ENCODE measurements at regions not wholly inside any gene's neighbourhood (a gene's known extent, or its start where the extent isn't known, plus 50 kb on each side); places are given as distances from the start of the nearest gene placed in this dataset.

DNA sequence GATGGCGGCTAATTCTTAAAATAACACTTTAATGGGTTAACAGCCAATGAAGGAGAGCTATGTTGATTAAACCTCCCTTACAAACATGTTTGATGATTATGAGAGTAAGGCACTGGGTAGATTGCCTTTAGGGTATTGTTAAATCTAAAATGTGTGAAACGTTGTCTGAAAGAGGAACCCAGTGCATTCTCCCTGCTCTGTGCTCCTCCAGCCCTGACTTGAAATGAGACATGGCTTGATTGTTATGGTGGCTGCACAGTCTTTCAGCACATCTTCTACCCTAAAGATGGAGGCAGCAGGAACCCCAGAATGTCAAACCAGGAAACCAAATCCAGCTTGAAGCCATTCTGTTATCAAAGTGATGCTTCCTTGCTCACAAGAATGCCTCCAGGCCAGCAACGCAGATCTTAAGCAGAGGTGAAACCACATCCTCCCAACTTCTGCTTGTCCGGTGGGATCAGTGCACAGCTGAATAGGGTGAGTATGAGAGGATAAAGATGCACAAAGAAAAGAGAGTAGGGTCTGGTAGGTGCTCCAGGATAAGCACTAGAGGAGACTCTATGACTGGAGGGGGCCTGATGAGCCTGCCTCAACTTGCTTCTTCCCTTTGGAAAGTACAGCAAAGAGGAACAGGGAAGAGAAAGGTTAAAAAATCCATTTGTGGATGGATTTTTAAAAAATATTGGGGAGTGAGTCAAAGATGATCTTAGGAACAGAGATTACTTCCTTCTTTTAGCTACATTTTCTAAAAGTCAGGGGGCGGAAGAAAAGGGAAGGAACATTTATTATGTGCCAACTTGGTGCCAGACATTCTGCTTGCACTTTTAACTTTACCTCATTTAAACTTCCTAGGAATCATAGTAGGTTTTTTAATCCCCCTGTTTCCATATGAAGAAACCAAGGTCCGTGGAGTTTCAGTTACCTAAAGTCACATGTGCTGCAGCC is 523.0 kb downstream of the TXNL1 start:
- DNase-seq: no peak

DNA sequence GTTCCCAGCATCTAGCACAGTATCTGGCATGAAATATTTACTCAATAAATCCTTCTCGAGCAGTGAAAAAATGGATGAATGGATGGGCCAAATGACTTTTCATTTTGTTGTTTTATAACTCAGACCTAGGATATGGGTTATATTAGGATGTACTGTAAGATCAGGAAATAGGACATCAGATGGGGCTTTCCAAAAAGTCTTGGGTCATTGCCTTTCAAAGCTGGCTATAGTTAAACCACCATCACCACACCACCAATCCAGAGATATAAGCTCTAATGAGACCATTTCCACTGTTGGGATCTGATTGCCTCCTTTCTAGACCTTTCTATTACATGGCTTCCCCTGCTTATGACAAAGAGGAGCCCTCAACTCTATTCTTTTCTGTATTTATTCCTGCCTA is 525.0 kb upstream of the TCF4 start:
- DNase-seq: no peak

DNA sequence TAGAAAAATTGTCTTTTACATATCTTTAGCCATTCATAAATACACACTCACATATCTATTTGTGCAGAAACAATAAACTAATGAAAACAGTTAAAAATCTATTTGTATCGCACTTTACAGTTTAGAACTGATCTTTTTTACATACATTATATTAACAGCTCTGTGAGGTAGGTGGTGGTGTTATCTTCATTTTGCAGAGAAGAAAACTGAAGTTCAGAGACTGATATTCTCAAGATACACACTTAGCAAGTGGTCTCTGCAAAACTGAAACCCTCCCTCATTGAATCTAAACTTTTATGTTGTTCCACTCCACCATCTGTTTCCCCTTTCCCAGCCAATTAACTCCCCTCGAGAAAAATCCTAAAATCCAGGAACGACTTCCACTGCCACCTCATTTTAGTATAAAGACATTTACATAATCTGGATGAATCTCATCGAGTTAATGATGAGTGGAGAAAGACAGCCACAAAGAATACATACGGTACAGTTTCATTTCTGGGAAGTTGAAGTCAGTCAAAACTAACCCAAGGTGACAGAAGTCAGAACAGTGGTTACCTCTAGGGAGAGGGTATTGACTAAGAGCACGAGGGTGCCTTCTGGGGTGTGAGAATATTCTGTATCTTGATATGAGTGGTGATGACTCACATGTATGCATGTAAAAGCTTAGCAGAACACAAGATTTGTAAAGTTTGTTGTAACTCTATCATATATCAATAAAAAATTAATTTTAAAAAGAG is 524.2 kb upstream of the TCF4 start:
- peak; percentile 33 for DNase-seq

DNA sequence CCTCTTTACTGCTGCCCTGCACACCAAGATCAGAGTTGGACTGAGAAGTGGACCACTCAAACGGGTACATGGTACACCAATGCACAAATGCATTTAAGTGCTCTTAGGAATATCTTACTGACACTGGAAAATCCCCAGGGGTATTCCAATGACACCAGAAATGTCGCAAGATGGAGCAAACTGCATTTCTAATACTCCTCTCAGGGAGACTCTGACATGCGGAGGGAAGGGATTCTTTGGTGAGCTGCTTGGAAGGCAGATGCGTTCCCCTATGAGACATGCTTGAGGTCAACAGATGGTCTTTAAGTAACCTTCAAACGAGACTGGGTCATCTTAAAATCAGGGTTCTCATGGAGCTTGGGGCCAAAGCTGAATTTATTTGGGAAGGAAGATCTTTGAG is 521.8 kb upstream of the TCF4 start:
- DNase-seq: no peak

DNA sequence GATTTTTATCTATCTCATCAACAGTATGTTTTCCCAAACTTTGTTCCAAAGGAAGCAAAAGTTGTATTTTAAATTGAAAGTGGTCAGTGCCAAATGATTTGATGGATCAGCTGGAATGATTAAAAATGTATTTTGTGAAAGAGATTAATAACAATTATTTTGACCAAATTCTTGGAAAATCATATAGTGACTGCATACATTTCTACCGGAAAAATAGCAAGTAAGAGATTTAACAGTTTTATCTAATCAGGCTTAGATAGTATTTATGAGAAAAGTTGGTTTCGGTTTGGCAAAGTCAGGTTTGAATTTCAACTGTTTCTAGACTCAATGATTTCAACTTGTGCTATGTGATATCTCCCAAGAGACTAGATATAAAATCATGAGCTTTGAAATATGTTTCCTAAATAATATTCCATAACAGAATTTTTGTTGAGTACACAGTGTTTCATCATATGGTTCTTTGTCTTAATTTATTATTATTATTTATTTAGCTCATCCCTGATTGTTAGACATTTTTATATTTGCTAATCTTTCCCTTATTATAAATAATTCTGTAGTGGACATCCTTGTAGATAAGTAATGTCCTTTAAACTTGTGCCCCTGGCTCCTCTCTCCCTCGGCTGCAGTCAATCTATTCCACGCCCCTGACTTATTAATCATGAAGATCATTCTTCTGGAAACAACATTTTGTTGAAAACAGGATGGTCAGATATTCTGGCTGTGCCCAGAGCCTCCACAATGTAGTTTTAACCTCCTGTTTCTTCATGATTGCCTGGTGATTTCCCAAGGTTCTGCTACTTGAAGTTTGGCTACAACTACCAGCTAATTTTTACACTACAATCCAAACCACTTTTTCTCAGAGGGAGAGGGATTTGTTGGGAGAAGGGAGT is 520.7 kb upstream of the TCF4 start:
- DNase-seq: no peak

DNA sequence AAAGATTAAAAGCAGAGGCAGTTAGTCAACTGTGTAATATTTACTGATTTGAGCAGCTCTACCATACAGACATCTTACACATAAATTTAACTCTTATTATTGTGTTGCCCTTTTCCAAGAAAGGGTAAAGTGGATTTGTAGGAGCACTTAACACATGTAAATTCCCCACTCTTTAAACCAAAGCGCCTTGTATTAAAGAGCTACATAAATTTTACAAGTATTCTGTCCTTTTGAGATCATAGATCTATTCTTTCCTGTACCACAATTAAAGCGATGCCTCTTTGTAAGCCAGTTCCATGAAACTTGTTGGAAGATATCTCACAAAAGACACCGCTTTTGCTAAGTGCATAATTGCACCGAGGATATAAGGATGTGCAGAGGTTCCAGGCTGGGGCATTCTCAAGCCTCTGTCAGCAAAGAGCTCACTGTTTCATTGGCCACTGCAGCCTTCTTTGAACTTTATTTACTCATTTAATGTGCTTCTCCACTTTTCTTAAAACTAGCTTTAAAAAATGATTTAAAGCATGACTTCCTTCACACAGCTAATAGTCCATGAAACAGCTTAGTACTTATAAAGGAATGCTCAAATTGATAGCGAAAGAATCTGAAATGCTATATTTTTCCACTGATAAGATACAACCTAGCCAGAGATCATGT is 520.0 kb upstream of the TCF4 start:
- no peak for DNase-seq

DNA sequence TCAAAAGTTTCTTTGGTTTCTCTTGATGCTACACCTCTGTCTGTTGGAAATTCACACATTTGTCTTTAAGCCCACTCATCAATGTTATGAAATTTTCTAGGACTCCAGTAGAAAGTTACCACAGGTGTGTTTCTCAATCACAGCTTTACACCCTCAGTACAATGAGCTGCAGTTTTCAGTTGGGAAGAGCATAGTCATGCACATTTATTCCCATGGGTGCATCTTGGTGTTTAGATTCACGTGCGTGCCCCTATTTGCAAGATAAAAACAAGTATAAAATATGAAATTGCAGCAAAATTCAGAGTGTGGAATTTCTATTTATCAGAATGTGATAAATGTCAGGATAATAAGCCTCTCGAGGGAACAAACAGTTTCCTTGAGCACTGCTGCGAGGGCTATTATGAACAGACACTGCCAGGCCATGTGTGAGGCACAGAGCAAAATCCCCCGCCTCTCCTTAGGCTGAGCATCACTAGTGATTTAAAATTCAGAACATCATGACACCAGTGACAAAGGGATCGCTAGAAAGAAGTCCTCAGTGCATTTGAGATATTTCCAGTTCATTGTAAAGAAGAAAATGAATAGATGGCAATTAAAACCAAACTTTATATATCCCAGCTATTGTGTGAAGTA is 512.2 kb upstream of the TCF4 start:
- DNase-seq: no peak

DNA sequence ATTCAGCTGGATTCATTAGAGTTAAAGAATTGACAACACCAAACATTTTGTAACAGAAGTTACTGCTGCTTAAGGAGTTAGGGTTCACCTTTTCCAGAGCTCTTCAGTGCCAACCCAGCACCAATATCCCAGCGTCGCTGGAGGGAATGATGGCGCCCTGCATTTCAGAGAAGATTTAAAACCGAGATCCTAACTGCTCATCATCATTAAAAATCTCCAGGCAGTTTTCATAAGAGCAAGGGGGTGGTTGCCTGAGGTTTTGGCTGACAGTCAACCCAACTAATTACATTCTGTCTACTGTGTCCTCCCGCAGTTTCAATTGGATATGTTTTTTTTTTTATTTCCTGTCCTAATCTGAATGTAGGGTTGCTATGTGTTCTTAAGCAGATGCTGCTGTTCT is 509.6 kb upstream of the TCF4 start:
- no peak for DNase-seq

DNA sequence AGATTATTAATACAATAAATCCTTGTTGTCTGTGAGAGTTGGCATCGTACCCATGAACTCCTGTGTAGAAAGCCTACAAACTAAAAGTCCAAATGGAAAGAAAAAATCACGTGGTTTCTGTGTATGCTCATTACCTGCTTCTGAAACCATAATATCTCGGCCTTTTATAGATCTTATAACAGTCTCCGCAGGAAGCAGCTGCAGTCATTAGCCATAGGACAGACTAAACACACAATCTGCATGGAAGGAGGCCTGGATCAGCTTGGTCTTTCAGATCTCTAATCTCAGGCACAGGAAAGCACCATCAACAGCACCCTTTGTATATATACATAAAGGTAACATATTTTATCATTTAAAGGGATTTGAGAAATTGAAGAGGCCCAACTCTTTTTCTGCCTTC is 508.9 kb upstream of the TCF4 start:
- DNase-seq: no peak

DNA sequence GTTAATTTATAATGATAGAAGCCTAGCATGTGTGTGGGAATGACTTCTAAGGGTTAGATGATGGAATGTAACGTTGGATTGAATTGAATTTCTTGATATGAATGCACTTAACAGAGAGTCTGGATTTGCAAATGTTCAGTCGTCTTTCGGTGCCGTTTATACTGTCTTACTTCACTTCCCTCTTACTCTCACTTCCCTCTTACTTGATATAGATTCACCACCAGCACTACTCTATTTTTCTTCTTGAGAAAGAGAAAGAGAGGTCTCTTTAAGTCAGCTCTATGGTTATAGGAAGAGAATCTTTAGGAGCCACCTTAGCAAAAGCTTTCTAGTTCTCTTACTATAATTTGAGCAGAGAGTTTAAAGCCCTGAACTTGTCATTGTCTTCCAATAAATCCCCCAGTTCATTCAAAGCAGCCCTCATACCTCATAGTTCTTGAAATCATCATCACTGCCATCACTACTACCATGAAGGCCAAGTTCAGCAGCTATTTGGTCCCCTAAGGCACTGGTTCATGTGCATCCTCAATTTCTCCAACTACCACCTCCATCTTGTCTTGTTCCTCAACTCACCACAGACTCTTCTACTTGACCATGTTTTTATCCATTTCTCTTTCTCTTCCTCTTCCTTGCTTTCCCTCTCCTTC is 501.7 kb upstream of the TCF4 start:
- no peak for DNase-seq

DNA sequence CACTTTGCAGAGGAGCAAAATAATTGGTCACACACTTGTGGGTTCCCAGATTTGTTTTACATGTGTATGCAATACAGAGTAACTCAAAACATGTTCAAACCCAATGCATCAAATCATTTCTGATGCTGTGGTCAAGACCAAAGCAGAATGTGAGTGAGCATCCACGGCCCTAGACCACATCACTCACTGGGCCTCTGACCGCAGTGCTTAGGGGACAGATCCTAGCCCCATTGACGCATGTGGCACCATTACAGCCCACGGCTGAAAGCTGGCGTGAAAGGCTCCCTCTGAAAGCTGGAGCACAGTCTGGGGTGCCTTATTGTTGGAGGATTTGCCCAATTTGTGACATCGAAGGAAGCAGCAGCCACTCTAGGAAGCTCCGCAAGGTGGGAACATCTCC is 498.8 kb upstream of the TCF4 start:
- DNase-seq: no peak

DNA sequence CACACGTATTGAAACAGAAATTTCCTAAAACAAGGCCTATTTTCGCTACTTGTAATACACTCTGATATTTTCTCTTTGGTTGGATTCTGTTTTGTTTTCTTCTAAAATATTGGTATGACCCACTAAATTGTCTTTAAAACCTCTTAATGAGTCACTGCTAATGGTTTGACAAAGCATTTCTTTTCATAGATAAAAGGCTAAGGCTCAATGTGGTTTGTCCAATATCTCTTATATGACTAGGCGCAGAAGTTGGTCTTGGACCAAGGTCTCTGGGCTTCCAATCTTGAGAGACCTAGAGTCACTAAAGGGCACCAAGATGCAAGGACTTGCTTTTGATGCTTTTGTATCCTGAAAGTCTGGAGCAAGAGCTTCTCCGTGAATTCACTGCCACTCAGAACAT is 498.2 kb upstream of the TCF4 start:
- DNase-seq: no peak

DNA sequence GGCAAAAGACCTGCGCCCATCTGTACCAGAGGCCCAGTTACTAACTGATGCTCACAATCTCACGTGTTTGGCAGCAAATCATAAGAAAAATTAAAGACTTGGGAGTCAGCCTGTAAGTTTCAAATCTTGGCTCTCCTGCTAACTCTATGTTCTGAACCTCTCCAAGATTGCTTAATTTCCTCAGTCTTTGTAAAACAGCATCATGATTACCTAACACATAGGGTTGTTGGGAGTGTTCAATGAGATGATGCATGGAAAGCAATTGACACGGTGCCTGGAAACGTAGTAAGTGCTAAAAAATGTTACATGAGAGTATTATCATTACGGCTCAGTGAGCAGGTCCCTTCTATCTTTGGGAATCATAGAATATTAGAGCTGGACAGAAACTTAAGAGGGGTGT is 497.6 kb upstream of the TCF4 start:
- peak; percentile 43 for DNase-seq

DNA sequence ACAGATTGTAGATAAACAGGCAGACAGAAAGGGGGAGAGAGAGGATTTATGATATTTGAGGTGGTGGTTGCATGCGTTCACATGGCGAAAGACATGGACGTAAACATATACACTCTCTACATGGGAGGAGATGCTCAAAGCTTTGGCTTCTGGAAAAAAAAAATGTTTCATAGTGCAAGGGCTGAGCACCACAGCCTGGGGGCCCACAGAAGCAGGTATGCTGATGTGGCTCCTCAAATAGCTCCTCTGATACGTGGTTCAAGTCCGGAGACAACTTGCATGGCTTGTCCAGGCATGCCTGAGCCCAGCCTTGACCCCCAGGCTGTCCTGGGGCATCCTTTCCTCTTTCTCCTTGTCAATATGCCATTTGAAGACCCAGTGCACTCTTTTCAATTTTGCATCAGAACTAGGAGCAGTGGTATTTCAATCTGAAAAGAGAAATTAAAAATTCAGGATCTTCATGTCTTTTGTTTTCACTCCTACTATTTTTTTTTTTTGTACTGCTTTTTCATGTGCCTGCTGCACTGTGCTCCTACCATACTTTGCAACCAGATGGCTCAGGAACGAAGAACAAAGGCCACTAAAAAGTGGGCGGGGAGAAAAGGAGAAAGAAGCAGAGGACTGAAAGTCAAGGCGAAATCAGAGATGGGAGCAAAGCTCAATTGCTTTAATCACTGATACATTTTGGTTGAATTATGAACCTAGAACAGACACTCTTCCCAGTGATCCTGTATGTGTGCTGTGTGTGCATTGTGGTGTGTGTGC is 495.7 kb upstream of the TCF4 start:
- no peak for DNase-seq

DNA sequence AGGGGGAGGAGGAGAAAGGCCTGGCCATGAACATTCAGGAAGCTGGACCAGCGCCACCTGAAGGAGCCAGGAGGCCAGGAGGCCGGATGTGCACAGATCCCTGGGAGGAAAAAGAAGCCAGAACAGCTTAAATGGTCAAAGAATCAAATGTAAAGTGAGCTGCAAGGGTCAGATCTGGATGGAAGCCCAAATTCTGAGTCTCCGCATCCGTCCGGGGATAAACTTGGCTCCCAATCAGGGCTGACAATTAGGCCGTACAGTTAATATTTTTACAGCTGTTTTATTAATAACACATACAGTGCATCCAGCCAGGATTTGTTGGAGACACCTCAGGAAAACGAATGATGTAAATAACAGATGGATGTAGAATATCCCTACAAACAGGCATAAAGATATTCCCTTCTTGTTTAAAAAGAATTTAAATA is 495.1 kb upstream of the TCF4 start:
- no peak for DNase-seq

DNA sequence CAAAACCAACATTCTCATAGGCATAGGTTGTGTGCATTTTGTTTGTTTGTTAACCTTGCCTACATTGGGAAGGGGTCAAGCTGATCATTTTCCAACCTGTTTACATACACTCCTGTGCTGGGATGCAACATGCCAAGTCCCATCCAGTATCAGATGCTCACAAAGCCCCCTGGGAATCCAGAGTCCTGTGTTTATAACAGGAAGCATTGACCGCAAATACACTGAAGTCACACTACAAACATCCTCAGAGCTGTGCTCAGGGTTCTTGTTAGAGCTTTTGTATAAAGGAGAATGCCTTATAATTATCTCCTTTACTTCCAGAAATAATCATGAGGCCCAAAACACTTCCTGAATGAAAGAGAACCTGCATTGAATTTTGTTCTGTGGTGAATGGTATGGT is 488.7 kb upstream of the TCF4 start:
- DNase-seq: no peak

DNA sequence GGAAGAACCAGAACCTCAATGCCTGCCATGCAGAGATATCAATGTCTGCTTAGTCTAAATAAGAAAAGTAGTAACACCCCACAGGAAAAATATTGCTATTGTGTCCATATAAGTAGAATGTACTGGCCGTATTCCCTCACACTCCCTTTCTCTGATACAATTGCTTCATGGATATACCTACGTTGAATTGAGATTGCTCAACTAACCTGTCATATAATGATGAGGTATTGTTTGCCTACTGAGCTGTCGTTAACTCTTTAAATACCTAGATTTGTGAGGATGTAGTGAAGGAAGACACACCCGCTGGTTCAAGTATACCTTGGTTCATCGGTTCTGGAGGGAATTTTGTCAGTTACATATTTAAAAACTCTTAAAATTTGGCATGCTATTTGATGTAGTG is 480.7 kb upstream of the TCF4 start:
- DNase-seq: no peak

DNA sequence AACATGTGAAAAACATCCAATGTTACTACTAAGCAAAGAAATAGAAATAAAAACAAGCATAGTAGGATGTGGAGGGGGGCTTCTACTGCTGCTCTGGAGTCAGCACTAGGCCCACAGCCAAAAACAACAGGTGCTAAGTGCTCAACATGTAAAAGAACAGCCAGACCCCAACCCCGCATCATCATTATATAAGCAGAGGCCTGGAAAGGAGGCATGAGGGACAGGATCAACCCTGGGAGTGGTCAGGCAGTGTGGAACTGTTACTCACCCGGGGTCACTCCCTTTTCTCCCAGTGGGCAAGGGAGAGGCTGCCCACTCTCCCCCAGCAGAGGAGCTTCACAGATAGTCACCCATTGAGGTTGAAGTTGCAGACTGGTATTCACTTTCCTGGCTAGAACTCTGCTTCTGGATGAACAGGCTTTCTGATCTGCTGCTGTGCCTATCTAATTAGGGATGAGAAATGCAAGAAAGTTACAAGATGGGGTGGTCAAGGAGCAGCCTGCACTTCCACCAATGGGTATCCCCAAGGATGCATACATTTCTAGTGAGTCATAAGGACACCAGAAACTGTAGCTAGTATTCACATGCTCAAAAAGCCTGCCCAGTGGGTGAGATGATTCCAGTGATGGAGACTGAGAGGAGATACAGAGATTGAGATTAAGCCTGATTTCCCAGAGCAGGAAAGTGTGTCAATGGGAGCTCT is 480.1 kb upstream of the TCF4 start:
- DNase-seq: peak; percentile 39

DNA sequence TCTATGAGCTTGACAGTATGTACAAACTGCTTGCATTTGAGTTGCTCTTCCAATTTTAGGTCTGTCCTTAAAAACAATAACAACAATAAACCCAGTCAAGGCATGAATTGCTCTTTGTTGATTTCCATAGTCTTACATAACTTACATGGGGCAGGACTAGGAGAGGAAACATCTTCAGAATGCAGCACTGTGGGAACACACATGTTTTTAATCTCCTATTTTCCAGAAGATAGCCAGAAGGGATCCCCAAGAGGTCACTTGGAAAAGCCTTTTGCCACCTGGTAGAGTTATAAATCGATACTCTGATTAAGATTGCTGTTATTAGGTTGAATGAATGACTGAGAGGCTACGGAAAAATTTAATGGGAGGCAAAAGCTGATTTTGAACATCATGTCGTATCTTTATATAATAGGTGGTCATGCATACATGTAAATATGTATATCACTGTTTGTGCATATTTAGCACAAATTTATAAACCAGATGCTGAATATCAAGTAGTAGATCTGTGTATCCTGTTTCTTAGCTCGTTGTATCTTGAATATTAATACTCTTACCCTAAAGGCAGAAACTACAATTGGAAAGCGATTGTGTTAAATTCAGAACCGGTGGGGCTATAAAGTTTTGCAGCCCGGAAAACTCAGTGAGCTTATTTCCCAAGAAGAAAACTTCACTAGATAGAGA is 479.4 kb upstream of the TCF4 start:
- no peak for DNase-seq

Measured in HCEC 1CT (cell line).